HUDEP-2 (cell line): ENCODE measurements at regions not wholly inside any gene's neighbourhood (a gene's known extent, or its start where the extent isn't known, plus 50 kb on each side); places are given as distances from the start of the nearest gene placed in this dataset.

Experiments
- DNase-seq, 76 experiments: peaks; one replicate each; lab custom pipeline; 2025; ENCODE audit not compliant: unreplicated experiment in 76 of 76; lab: John Stamatoyannopoulos, UW

GRCh38 chr11:80595011-80595410 lies 1154.2 kb upstream of the TENM4 start:
- peak in 12 of 76 experiments; percentile 3 to 68 (median 24) for DNase-seq

- peak in 19 of 76 experiments; percentile 8 to 65 (median 29) for DNase-seq
These were observed 1153.0 kb upstream of the TENM4 start for GRCh38 chr11:80593648-80594374.

- DNase-seq = no peak
These were observed 1151.7 kb upstream of the TENM4 start for GRCh38 chr11:80592546-80592945.

- DNase-seq = no peak
These were observed 1147.1 kb upstream of the TENM4 start for GRCh38 chr11:80587906-80588305.

- no peak for DNase-seq
These were observed 1145.6 kb upstream of the TENM4 start for GRCh38 chr11:80586464-80586863.

GRCh38 chr11:80584661-80585060 lies 1143.8 kb upstream of the TENM4 start:
- no peak for DNase-seq

- DNase-seq = no peak
These were observed 1129.0 kb upstream of the TENM4 start for GRCh38 chr11:80569832-80570231.

- no peak for DNase-seq
These were observed 1124.4 kb upstream of the TENM4 start for GRCh38 chr11:80565231-80565630.

- no peak for DNase-seq
These were observed 1121.8 kb upstream of the TENM4 start for GRCh38 chr11:80562523-80563125.

GRCh38 chr11:80559942-80560341 lies 1119.1 kb upstream of the TENM4 start:
- no peak for DNase-seq

- no peak for DNase-seq
These were observed 1112.7 kb upstream of the TENM4 start for GRCh38 chr11:80553565-80553964.

- no peak for DNase-seq
These were observed 1101.9 kb upstream of the TENM4 start for GRCh38 chr11:80542704-80543103.

- no peak for DNase-seq
These were observed 1097.2 kb upstream of the TENM4 start for GRCh38 chr11:80538040-80538439.

GRCh38 chr11:80533463-80533862 lies 1092.6 kb upstream of the TENM4 start:
- DNase-seq = no peak

GRCh38 chr11:80532633-80533232 lies 1091.9 kb upstream of the TENM4 start:
- DNase-seq = no peak

GRCh38 chr11:80529726-80530125 lies 1088.9 kb upstream of the TENM4 start:
- DNase-seq = no peak

- DNase-seq = no peak
These were observed 1085.0 kb upstream of the TENM4 start for GRCh38 chr11:80525663-80526405.

GRCh38 chr11:80524349-80524748 lies 1083.5 kb upstream of the TENM4 start:
- no peak for DNase-seq

GRCh38 chr11:80523057-80523456 lies 1082.2 kb upstream of the TENM4 start:
- DNase-seq = no peak

GRCh38 chr11:80521592-80521991 lies 1080.8 kb upstream of the TENM4 start:
- DNase-seq = no peak

- DNase-seq = no peak
These were observed 1079.7 kb upstream of the TENM4 start for GRCh38 chr11:80520507-80520887.
